ENCODE measurements at regions not wholly inside any gene's neighbourhood (a gene's known extent, or its start where the extent isn't known, plus 50 kb on each side); places are given as distances from the start of the nearest gene placed in this dataset.

- TF ChIP-seq CHD2 (IDR thresholded peaks at IDR 0.05; ENCODE audit: low read depth, low read length) = no peak
- TF ChIP-seq REST (IDR thresholded peaks at IDR 0.05; ENCODE audit: borderline replicate concordance) = no peak
- no peak for TF ChIP-seq REST (CRISPR knock-in tag; IDR thresholded peaks at IDR 0.05; ENCODE audit: low read depth)
- no peak for TF ChIP-seq CTCF (IDR thresholded peaks at IDR 0.05 in 2 of 3, conservative IDR thresholded peaks at IDR 0.05 in 1 of 3; ENCODE audit: insufficient read depth in 2 of 3, low read depth in 1 of 3, low read length in 3 of 3)
- no peak for TF ChIP-seq USF2 (CRISPR knock-in tag; IDR thresholded peaks at IDR 0.05)
- no peak for TF ChIP-seq ZNF561 (CRISPR knock-in tag; conservative IDR thresholded peaks at IDR 0.05)
- no peak for TF ChIP-seq ZNF263 (CRISPR knock-in tag; IDR thresholded peaks at IDR 0.05; ENCODE audit: borderline replicate concordance)
- no peak for TF ChIP-seq ZFX (CRISPR knock-in tag; IDR thresholded peaks at IDR 0.05)
- no peak for TF ChIP-seq GABPA (tag; conservative IDR thresholded peaks at IDR 0.05; ENCODE audit: low read depth)
- TF ChIP-seq, protein P1, sequence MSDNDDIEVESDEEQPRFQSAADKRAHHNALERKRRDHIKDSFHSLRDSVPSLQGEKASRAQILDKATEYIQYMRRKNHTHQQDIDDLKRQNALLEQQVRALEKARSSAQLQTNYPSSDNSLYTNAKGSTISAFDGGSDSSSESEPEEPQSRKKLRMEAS (CRISPR knock-in tag; IDR thresholded peaks at IDR 0.05) = no peak
- no peak for TF ChIP-seq BDP1 (IDR thresholded peaks at IDR 0.05; ENCODE audit: insufficient read depth, insufficient read length)
- no peak for TF ChIP-seq NCOA1 (IDR thresholded peaks at IDR 0.05; ENCODE audit: low read depth)
- TF ChIP-seq E2F1 (CRISPR knock-in tag; IDR thresholded peaks at IDR 0.05) = no peak
These were observed 208.3 kb downstream of the RGS9 start for GRCh38 chr17:65345261-65346005.
